H9 (cell line): ENCODE measurements at regions not wholly inside any gene's neighbourhood (a gene's known extent, or its start where the extent isn't known, plus 50 kb on each side); places are given as distances from the start of the nearest gene placed in this dataset.

Experiments
- DNase-seq: peaks from one replicate; pipeline ENCODE4 v3.0.0-alpha.2; 2017
- H2AFZ ChIP-seq: one replicate; pipeline ENCODE4 v1.6.1; 2013; ENCODE audit warnings: mild to moderate bottlenecking, low read length, control low read depth, moderate library complexity
- H2AK5ac ChIP-seq: 2 replicates; pipeline ENCODE4 v1.6.1; 2013; ENCODE audit warnings: low read length, control low read depth, mixed read lengths; ENCODE audit not compliant: insufficient read length
- H2BK120ac ChIP-seq: one replicate; pipeline ENCODE4 v1.6.1; 2013; ENCODE audit warnings: low read depth, mild to moderate bottlenecking, low read length, control low read depth, inconsistent platforms; ENCODE audit not compliant: poor library complexity, severe bottlenecking
- H2BK12ac ChIP-seq: 2 replicates; pipeline ENCODE4 v1.6.1; 2013; ENCODE audit warnings: low read length, control low read depth, mixed read lengths, low read depth; ENCODE audit not compliant: insufficient read length
- H2BK15ac ChIP-seq: 2 replicates; pipeline ENCODE4 v1.6.1; 2013; ENCODE audit warnings: low read depth, low read length, control low read depth
- H2BK20ac ChIP-seq: one replicate; pipeline ENCODE4 v1.6.1; 2013; ENCODE audit warnings: low read depth, mild to moderate bottlenecking, low read length, control low read depth, inconsistent platforms; ENCODE audit not compliant: poor library complexity, severe bottlenecking
- H2BK5ac ChIP-seq: 2 replicates; pipeline ENCODE4 v1.6.1; 2013; ENCODE audit warnings: low read length, control low read depth, mixed read lengths; ENCODE audit not compliant: insufficient read length
- H3K14ac ChIP-seq: 2 replicates; pipeline ENCODE4 v1.6.1; 2013; ENCODE audit warnings: low read length, control low read depth; ENCODE audit not compliant: insufficient read depth
- H3K18ac ChIP-seq: 2 replicates; pipeline ENCODE4 v1.6.1; 2013; ENCODE audit warnings: low read depth, mild to moderate bottlenecking, mixed read lengths, low read length, control low read depth; ENCODE audit not compliant: insufficient read length
- H3K23ac ChIP-seq: 2 replicates; pipeline ENCODE4 v1.6.1; 2013; ENCODE audit warnings: low read length, control low read depth, mixed read lengths, low read depth; ENCODE audit not compliant: insufficient read length
- H3K23me2 ChIP-seq: 2 replicates; pipeline ENCODE4 v1.6.1; 2013; ENCODE audit warnings: low read depth, mild to moderate bottlenecking, mixed read lengths, low read length, control low read depth; ENCODE audit not compliant: insufficient read length, poor library complexity, severe bottlenecking
- H3K27ac ChIP-seq: 2 replicates; pipeline ENCODE4 v1.5.1; 2013; ENCODE audit warnings: low read length, control low read depth, mixed read lengths, low read depth; ENCODE audit not compliant: insufficient read length
- H3K27me3 ChIP-seq: 2 replicates; pipeline ENCODE4 v1.6.1; 2013; ENCODE audit warnings: low read length, control low read depth, inconsistent platforms; ENCODE audit not compliant: insufficient read depth
- H3K4ac ChIP-seq: 2 replicates; pipeline ENCODE4 v1.6.1; 2013; ENCODE audit warnings: low read depth, mild to moderate bottlenecking, control low read depth, inconsistent platforms, low read length, moderate library complexity
- H3K4me1 ChIP-seq: 2 replicates; pipeline ENCODE4 v1.6.1; 2013; ENCODE audit warnings: low read length, control low read depth, inconsistent platforms; ENCODE audit not compliant: insufficient read depth
- H3K4me2 ChIP-seq: 2 replicates; pipeline ENCODE4 v1.6.1; 2013; ENCODE audit warnings: low read length, control low read depth, mixed read lengths; ENCODE audit not compliant: insufficient read length, insufficient read depth
- H3K56ac ChIP-seq: 2 replicates; pipeline ENCODE4 v1.6.1; 2013; ENCODE audit warnings: low read depth, mild to moderate bottlenecking, mixed read lengths, low read length, control low read depth; ENCODE audit not compliant: insufficient read length
- H3K79me1 ChIP-seq: 2 replicates; pipeline ENCODE4 v1.6.1; 2013; ENCODE audit warnings: low read depth, mild to moderate bottlenecking, moderate library complexity, low read length, control low read depth, inconsistent platforms; ENCODE audit not compliant: insufficient read depth, poor library complexity, severe bottlenecking
- H3K79me2 ChIP-seq: 2 replicates; pipeline ENCODE4 v1.6.1; 2013; ENCODE audit warnings: low read length, control low read depth, inconsistent platforms; ENCODE audit not compliant: insufficient read depth
- H3K9ac ChIP-seq: 2 replicates; pipeline ENCODE4 v1.6.1; 2013; ENCODE audit warnings: low read length, control low read depth, mixed read lengths; ENCODE audit not compliant: insufficient read length; ENCODE audit errors: extremely low read depth
- H3K9me3 ChIP-seq: one replicate; pipeline ENCODE4 v1.6.1; 2013; ENCODE audit warnings: low read depth, low read length, inconsistent platforms; ENCODE audit not compliant: control insufficient read depth
- H3T11ph ChIP-seq: one replicate; pipeline ENCODE4 v1.6.1; 2013; ENCODE audit warnings: mild to moderate bottlenecking, low read length, control low read depth, inconsistent platforms
- H4K20me1 ChIP-seq: one replicate; pipeline ENCODE4 v1.6.1; 2013; ENCODE audit not compliant: control insufficient read depth, insufficient read length, insufficient read depth
- H4K5ac ChIP-seq: 2 replicates; pipeline ENCODE4 v1.6.1; 2013; ENCODE audit warnings: low read depth, mild to moderate bottlenecking, mixed read lengths, low read length, control low read depth; ENCODE audit not compliant: insufficient read length
- H4K8ac ChIP-seq: replicated peaks from 2 replicates; pipeline ENCODE4 v1.6.1; 2013; ENCODE audit warnings: low read length, control low read depth, mixed read lengths, low read depth; ENCODE audit not compliant: insufficient read length
- H4K91ac ChIP-seq: 2 replicates; pipeline ENCODE4 v1.6.1; 2013; ENCODE audit warnings: low read depth, mild to moderate bottlenecking, moderate library complexity, mixed read lengths, low read length, control low read depth; ENCODE audit not compliant: insufficient read length
- H3K27ac Mint-ChIP-seq, 3 experiments: 2 replicates in 2 of 3; 3 replicates in 1 of 3; pipeline ENCODE4 v1.8.0; 2020 to 2021; ENCODE audit warnings: mixed read lengths in 3 of 3, mild to moderate bottlenecking in 1 of 3, moderate library complexity in 1 of 3
- H3K27me3 Mint-ChIP-seq: 2 replicates; pipeline ENCODE4 v1.8.0; 2021; ENCODE audit warnings: low read depth, mild to moderate bottlenecking, moderate library complexity, mixed read lengths
- H3K36me3 Mint-ChIP-seq, 3 experiments: 2 replicates in 2 of 3; 3 replicates in 1 of 3; pipeline ENCODE4 v1.8.0; 2020 to 2021; ENCODE audit warnings: low read depth in 3 of 3, mixed read lengths in 3 of 3; ENCODE audit not compliant: insufficient read depth in 1 of 3
- H3K4me1 Mint-ChIP-seq, 2 experiments: 2 replicates each; pipeline ENCODE4 v1.8.0; 2020; ENCODE audit warnings: mixed read lengths in 2 of 2
- H3K4me3 Mint-ChIP-seq, 2 experiments: 2 replicates in 1 of 2; 3 replicates in 1 of 2; pipeline ENCODE4 v1.8.0; 2020 to 2021; ENCODE audit warnings: mild to moderate bottlenecking in 2 of 2, mixed read lengths in 2 of 2, moderate library complexity in 1 of 2
- H3K9me3 Mint-ChIP-seq, 2 experiments: 2 replicates in 1 of 2; 3 replicates in 1 of 2; pipeline ENCODE4 v1.8.0; 2020; ENCODE audit warnings: mild to moderate bottlenecking in 2 of 2, mixed read lengths in 2 of 2, moderate library complexity in 1 of 2
- CTCF ChIP-seq: fragments of 200-600 bp; sonication (generic); conservative IDR thresholded peaks from 3 replicates; pipeline ENCODE4 v1.8.0; 2021; ENCODE audit warnings: antibody characterized with exemption, mild to moderate bottlenecking
- WGBS: extraction: QIAGEN DNeasy Blood & Tissue Kit; methylation state at CpG from one replicate; pipeline ENCODE4 v1.1.7; 2013; ENCODE audit warnings: missing lambda C conversion rate, low lambda C conversion rate, mixed read lengths; ENCODE audit not compliant: insufficient read length; ENCODE audit errors: extremely low coverage; 5-methylcytosine and 5-hydroxymethylcytosine counted together

DNA sequence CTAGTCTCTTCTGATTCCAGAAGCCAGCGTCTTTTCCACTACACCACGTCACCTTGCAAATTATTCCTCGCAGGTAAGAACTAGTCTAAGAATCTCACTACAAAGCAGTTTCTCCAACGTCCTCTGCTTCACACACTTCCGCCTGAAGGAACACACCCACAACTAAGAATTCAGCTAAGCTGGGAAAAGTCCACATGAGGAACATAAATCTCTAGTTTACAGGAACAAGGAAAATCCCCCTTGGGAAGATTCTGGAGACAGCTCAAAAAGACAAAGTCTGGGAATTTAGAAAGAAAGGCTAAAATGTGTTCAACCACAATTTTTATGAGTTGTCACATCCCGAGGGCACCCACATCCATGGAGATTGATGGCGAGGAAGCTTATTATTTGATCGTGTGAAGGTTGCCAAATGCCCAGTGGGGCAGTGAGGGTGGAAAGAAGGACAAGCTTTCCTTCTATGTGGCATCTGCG, 780.2 kb upstream of the TBX3 start:
- H3K79me2 ChIP-seq = no peaks in the 10 kb centered on the region
- H2AFZ ChIP-seq = no peak overlapping the region
- H3K23me2 ChIP-seq = no peaks in the 10 kb centered on the region
- no peak overlapping the region for H3K27ac ChIP-seq
- H3K27me3 ChIP-seq = no peaks in the 10 kb centered on the region
- H3K4ac ChIP-seq = no peak overlapping the region
- Mint-ChIP-seq H3K36me3 (peaks cover 0 to 4% (median 0%) of the 10 kb centered on the region in 3 experiments; a peak in 1 of 7 replicates), H3K27me3 (no peaks in the 10 kb centered on the region; the same call in 1 of the 2 replicates), H3K27ac (no peak overlapping the region), H3K9me3 (peaks cover 2% of the 10 kb centered on the region in 2 experiments; a peak in 3 of 5 replicates), H3K4me3 (no peak overlapping the region), H3K4me1 (peaks cover 4 to 6% of the 10 kb centered on the region in 2 experiments)
- H4K5ac ChIP-seq = no peak overlapping the region
- H3K79me1 ChIP-seq = no peaks in the 10 kb centered on the region
- no peak for DNase-seq
- H3K23ac ChIP-seq = no peak overlapping the region
- no peak overlapping the region for H4K8ac ChIP-seq
- no peak overlapping the region for H2BK120ac ChIP-seq
- H2BK20ac ChIP-seq = no peak overlapping the region
- no peaks in the 10 kb centered on the region for H4K20me1 ChIP-seq
- no peak overlapping the region for H2BK5ac ChIP-seq
- TF ChIP-seq CTCF = no peak
- H3K56ac ChIP-seq = no peak overlapping the region
- peak overlapping the region; percentile 54; the same call in 1 of the 2 replicates for H3K14ac ChIP-seq
- H3K9ac ChIP-seq = no peak overlapping the region
- no CpG with 5 or more reads among the region's 9 CpGs for WGBS
- no peak overlapping the region for H3K18ac ChIP-seq
- H3K4me1 ChIP-seq = no peaks in the 10 kb centered on the region; the same call in 1 of the 2 replicates
- no peak overlapping the region for H2BK15ac ChIP-seq
- H3K4me2 ChIP-seq = no peak overlapping the region
- H3K9me3 ChIP-seq = no peaks in the 10 kb centered on the region
- H2BK12ac ChIP-seq = no peak overlapping the region
- no peak overlapping the region for H4K91ac ChIP-seq
- H3T11ph ChIP-seq = no peak overlapping the region
- no peak overlapping the region for H2AK5ac ChIP-seq
